NCI-H748 treated with DMSO at 0.1 percent for 48 hours (cell line): ENCODE measurements at regions not wholly inside any gene's neighbourhood (a gene's known extent, or its start where the extent isn't known, plus 50 kb on each side); places are given as distances from the start of the nearest gene placed in this dataset.

ENCODE experiments used
- DNase-seq: peaks from one replicate; lab custom pipeline; 2025; lab: John Stamatoyannopoulos, UW

- DNase-seq: no peak
Measured at GRCh38 chr2:217438821-217439220, 564.0 kb downstream of the TNS1 start.

GRCh38 chr2:217438136-217438535, 564.7 kb downstream of the TNS1 start:
- DNase-seq: no peak

- no peak for DNase-seq
Measured at GRCh38 chr2:217437290-217437870, 565.4 kb downstream of the TNS1 start.

GRCh38 chr2:217436386-217436785, 566.4 kb downstream of the TNS1 start:
- no peak for DNase-seq

- peak; percentile 20 for DNase-seq
Measured at GRCh38 chr2:217434180-217434975, 568.4 kb downstream of the TNS1 start.

- no peak for DNase-seq
Measured at GRCh38 chr2:217433522-217433921, 569.3 kb downstream of the TNS1 start.

GRCh38 chr2:217431577-217432269, 571.1 kb downstream of the TNS1 start:
- DNase-seq: no peak

- DNase-seq: no peak
Measured at GRCh38 chr2:217430916-217431576, 571.2 kb upstream of the TNP1 start.

GRCh38 chr2:217429981-217430500, 570.2 kb upstream of the TNP1 start:
- no peak for DNase-seq

- no peak for DNase-seq
Measured at GRCh38 chr2:217421834-217422233, 562.0 kb upstream of the TNP1 start.

GRCh38 chr2:217420854-217421253, 561.0 kb upstream of the TNP1 start:
- DNase-seq: no peak

- DNase-seq: no peak
Measured at GRCh38 chr2:217419055-217419671, 559.3 kb upstream of the TNP1 start.

GRCh38 chr2:217418544-217418943, 558.7 kb upstream of the TNP1 start:
- no peak for DNase-seq

- no peak for DNase-seq
Measured at GRCh38 chr2:217418090-217418489, 558.2 kb upstream of the TNP1 start.

- no peak for DNase-seq
Measured at GRCh38 chr2:217417536-217417935, 557.7 kb upstream of the TNP1 start.

- no peak for DNase-seq
Measured at GRCh38 chr2:217415316-217415715, 555.5 kb upstream of the TNP1 start.

- DNase-seq: no peak
Measured at GRCh38 chr2:217414429-217414828, 554.6 kb upstream of the TNP1 start.

- no peak for DNase-seq
Measured at GRCh38 chr2:217413193-217413592, 553.3 kb upstream of the TNP1 start.

GRCh38 chr2:217412721-217413120, 552.9 kb upstream of the TNP1 start:
- no peak for DNase-seq

GRCh38 chr2:217412277-217412676, 552.4 kb upstream of the TNP1 start:
- no peak for DNase-seq

GRCh38 chr2:217410681-217410960, 550.8 kb upstream of the TNP1 start:
- DNase-seq: no peak
